CD4-positive, alpha-beta T cell treated with Interferon alpha-2 for 1 hour (primary cell): ENCODE measurements at regions not wholly inside any gene's neighbourhood (a gene's known extent, or its start where the extent isn't known, plus 50 kb on each side); places are given as distances from the start of the nearest gene placed in this dataset.

ENCODE experiments used
- DNase-seq, 2 donors: peaks; one replicate each; pipeline ENCODE4 v3.0.0-alpha.2; 2020 to 2022

GRCh38 chr1:87225171-87225570 lies 103.5 kb upstream of the LMO4 start:
- DNase-seq = no peak

- DNase-seq = peak in 1 of 2 donors; percentile 4
These were observed 102.3 kb upstream of the LMO4 start for GRCh38 chr1:87226341-87226760.

- DNase-seq = no peak
These were observed 101.0 kb upstream of the LMO4 start for GRCh38 chr1:87227651-87228050.

GRCh38 chr1:87230501-87230900 lies 98.2 kb upstream of the LMO4 start:
- no peak for DNase-seq

- DNase-seq = no peak
These were observed 96.8 kb upstream of the LMO4 start for GRCh38 chr1:87231703-87232367.

GRCh38 chr1:87236585-87236984 lies 92.1 kb upstream of the LMO4 start:
- DNase-seq = no peak

GRCh38 chr1:87239997-87240605 lies 88.6 kb upstream of the LMO4 start:
- no peak for DNase-seq

GRCh38 chr1:87240661-87241285 lies 87.9 kb upstream of the LMO4 start:
- DNase-seq = no peak

GRCh38 chr1:87242445-87243185 lies 86.1 kb upstream of the LMO4 start:
- no peak for DNase-seq

- DNase-seq = no peak
These were observed 85.1 kb upstream of the LMO4 start for GRCh38 chr1:87243573-87243972.

GRCh38 chr1:87246436-87246835 lies 82.2 kb upstream of the LMO4 start:
- DNase-seq = no peak

- no peak for DNase-seq
These were observed 78.9 kb upstream of the LMO4 start for GRCh38 chr1:87249803-87250202.

GRCh38 chr1:87250336-87250735 lies 78.3 kb upstream of the LMO4 start:
- no peak for DNase-seq

- DNase-seq = no peak
These were observed 76.3 kb upstream of the LMO4 start for GRCh38 chr1:87252406-87252805.

- DNase-seq = no peak
These were observed 66.0 kb upstream of the LMO4 start for GRCh38 chr1:87262688-87263087.

GRCh38 chr1:87263281-87263680 lies 65.4 kb upstream of the LMO4 start:
- no peak for DNase-seq

GRCh38 chr1:87263785-87264184 lies 64.9 kb upstream of the LMO4 start:
- no peak for DNase-seq

GRCh38 chr1:87264976-87265375 lies 63.7 kb upstream of the LMO4 start:
- DNase-seq = no peak

- no peak for DNase-seq
These were observed 62.9 kb upstream of the LMO4 start for GRCh38 chr1:87265786-87266185.

- no peak for DNase-seq
These were observed 60.6 kb upstream of the LMO4 start for GRCh38 chr1:87268111-87268510.

GRCh38 chr1:87269921-87270320 lies 58.8 kb upstream of the LMO4 start:
- no peak for DNase-seq

GRCh38 chr1:87273291-87273690 lies 55.4 kb upstream of the LMO4 start:
- DNase-seq = no peak

GRCh38 chr1:87274851-87275250 lies 53.8 kb upstream of the LMO4 start:
- DNase-seq = no peak
